ENCODE measurements at regions not wholly inside any gene's neighbourhood (a gene's known extent, or its start where the extent isn't known, plus 50 kb on each side); places are given as distances from the start of the nearest gene placed in this dataset.

- TF ChIP-seq CTCF (IDR thresholded peaks at IDR 0.05) (no peak), POLR2A (IDR thresholded peaks at IDR 0.05) (no peak), EP300 (IDR thresholded peaks at IDR 0.05) (no peak)
These were observed 130.1 kb upstream of the TMEM170B start for GRCh38 chr6:11407414-11407813.
